GM18907 (cell line): ENCODE measurements at regions not wholly inside any gene's neighbourhood (a gene's known extent, or its start where the extent isn't known, plus 50 kb on each side); places are given as distances from the start of the nearest gene placed in this dataset.

Experiments used
- ATAC-seq: cut with Tn5 transposase; IDR thresholded peaks from one replicate; pipeline ENCODE4 v1.9.1; 2021; ENCODE audit warnings: mild to moderate bottlenecking, moderate library complexity; ENCODE audit not compliant: unreplicated experiment

DNA sequence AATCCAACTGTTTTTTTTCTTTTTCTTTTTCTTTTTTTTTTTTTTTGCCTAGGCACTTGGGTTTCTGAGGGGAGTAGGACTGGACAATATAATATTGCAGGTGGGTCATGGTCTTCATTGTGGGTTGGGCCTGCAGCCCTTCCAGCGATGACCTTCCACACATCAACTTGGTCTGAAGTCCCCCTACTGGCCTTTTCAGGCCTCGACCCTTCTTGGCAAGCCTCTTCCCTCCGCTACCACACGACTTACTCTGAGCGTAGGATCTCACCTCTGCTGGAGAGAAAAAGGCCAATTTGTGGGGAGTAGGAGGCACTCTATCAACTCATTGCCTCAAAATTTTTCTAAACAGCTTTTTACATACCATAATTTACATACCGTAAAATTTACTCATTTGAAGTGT, 51.1 kb upstream of the GRIK3 start:
- ATAC-seq: no peak

DNA sequence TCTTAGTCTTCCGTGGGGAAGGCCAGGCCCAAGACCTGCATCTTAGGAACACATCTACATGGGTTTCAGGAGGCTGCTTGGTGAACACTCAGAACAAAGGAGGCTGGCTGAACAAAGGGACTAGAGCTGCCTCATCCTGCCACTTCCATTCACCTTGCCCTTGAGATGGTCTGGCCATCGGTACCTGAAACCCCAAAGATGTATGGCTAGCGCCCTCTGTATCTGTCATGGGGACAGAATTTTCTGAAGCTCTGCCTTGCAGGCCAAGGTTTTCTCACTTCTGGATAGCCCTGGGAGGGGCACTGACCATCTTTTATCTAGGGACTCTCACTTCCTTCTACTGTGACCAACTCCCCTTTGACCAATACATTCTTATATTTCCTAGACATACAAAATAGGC, 55.4 kb upstream of the GRIK3 start:
- no peak for ATAC-seq

DNA sequence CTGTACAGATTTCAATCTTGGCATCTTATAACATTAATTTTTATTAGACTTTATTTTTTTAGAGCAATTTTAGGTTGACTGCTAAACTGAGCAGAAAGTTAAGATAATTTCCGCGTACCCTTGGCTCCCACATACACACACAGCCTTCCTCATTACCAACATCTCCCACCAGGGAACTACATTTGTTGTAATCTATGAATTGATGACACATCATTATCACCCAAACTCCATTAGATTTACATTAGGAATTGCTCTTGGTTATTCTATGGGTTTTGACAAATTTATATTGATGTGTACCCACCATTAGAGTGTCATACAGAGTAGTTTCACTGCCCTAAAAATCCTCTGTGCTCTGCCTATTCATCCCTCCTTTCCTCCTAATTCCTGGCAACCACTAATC, 56.4 kb upstream of the GRIK3 start:
- no peak for ATAC-seq

DNA sequence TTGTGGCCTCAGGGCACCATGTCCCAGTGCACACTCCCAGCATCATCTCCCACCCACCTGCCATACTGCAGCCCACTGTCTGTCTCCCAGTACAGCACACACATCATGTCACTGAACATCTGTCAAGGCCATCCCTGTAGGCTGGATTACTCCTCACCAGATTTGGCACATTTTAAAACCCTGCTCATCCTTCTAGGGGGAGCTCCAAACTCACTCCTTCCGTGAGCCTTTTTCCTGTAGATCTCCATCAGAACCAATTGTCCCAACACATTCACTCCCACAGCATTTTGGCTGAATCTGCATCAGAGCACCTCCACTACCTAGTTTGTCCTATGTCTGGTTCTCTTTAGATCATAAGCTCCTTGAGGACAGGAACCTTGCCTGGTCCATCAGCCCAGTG, 58.6 kb upstream of the GRIK3 start:
- ATAC-seq: no peak

DNA sequence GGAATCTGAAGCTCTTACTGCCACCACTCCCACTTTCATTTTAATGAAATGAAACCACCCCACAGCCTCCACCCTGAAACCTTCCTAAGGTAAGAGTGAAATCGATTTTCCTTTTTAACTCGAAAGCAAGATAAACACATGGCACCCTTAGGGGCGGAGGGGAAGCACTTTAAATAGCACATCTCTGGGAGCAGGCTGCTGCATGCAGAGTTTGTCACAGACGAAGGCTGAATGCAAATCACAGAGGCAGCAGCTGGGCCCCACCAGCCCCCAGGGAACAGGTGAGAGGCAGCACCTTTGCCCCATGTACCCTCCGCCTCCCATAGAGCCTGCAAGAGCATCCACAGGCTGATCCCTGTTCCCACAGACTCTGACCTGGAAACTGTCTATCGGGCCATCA, 60.0 kb upstream of the GRIK3 start:
- no peak for ATAC-seq

DNA sequence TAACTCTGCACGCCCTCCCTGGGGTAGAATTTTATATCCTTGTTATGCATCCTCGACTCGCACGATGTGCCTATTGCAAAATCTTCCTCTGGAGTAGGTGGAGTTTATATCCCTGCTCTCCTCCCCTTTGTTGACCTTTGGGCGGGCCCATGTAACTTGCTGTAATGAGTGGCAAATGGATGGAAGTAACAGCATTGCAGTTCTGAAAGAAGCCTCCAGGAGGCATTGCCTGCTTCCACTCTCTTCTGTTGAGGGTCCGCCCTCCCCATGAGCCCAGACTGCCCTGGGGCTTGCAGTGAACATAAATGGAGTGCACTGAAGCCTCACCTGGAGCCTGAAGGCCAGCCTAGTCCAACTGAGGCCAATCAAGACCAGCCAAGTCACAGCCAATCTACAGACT, 62.2 kb upstream of the GRIK3 start:
- ATAC-seq: no peak

DNA sequence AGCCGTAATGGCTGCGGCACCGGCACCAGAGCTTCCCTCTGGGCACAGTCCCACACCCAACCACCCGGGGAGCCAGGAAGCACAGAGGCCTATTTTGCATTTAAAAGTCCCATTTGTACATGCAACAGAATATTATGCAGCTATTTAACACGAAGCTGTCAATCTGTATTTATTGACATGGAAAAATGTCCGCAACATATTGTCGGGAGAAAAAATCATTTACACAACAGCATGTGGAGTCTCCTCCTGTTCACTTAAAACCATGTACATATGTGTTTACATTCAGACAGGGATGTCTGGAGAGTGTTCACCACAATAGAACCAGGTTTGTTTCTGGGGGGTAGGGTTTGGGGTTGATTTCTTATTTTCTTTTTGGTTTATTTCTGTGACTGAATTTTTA, 63.4 kb upstream of the GRIK3 start:
- no peak for ATAC-seq

DNA sequence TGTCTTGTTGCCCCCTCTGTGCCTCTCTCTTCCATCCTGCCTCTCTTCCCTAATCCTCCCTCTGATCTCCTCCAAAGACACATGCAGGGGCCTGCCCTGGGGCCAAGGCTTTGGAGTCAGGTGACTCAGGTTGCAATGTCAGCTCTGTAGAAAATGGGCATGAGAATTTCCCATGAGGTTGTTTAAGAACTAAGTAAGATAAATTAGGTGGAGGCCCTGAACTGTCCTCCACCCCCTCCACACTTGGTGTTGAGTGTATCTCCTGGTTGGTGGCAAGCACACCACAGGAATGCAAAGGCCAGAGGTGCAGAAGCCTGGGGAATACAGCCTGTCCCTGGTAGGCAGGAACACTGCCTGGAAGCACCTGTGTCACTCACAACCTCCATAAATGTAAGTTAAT, 63.9 kb upstream of the GRIK3 start:
- ATAC-seq: no peak

DNA sequence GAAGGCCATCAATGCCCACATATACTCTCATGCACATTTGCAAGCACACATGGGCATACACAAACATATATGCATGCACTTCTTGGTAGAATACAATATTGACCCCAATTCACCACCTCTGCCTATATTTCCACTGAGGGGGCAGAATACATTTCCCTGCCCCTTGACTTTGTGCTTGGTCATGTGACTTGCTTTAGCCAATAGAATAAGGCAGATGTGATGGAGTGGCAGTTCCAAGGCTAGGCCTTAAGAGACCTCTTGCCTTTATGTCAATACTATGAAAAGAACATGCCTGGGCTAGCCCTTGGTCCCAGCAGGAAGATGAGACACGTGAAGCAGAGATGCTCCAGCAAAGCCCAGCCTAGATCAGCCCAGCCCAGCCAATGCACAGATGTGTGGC, 66.0 kb upstream of the GRIK3 start:
- no peak for ATAC-seq

DNA sequence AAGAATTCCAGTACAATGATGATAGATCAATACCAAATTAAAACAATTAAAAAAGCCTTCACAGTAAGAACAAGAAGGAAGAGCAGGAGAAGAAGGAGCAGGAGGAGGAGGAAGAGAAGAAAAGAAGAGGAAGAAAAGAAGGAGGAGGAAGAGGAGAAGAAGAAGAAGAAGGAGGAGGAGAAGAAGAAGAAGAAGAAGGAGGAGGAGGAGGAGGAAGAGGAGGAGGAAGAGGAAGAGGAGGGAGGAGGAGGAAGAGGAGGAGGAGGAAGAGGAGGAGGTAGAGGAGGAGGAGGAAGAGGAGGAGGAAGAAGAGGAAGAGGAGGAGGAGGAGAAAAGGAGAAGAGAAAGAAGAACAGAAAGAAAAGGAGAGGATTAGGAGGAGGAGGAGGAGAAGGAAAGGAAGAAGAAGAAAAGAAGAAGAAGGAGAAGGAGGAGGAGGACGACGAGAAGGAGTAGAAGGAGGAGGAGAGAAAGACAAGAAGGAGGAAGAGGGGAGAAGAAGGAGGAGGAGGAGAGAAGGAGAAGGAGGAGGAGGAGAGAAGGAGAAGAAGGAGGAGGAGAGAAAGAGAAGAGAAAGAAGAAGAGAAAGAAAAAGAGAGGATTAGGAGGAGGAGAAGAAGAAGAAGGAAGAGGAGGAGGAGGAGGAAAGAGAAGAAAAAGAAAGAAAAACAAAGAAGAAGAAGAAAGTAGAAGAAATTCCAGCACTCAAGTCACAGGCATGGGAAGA, 68.5 kb upstream of the GRIK3 start:
- ATAC-seq: no peak

DNA sequence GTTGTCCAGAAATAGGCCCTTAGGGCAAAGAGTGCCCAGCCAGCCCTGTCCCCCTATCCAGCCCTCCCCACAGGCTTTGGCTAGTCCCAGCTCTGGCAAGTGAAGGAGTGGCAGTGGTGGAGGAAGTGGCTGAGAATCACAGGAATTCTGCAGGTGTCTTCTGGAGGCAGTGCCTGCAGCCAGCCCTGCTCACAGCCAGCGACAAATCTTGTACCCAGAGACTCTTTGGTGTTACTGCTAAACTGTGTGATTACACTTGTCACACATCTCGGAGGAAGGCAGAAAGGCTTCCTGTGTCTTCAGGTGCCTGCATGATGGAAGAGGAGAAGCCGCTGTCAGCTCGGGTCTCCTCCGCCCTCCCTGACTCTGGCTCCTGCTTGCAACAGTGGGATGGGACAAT, 71.6 kb upstream of the GRIK3 start:
- ATAC-seq: no peak

DNA sequence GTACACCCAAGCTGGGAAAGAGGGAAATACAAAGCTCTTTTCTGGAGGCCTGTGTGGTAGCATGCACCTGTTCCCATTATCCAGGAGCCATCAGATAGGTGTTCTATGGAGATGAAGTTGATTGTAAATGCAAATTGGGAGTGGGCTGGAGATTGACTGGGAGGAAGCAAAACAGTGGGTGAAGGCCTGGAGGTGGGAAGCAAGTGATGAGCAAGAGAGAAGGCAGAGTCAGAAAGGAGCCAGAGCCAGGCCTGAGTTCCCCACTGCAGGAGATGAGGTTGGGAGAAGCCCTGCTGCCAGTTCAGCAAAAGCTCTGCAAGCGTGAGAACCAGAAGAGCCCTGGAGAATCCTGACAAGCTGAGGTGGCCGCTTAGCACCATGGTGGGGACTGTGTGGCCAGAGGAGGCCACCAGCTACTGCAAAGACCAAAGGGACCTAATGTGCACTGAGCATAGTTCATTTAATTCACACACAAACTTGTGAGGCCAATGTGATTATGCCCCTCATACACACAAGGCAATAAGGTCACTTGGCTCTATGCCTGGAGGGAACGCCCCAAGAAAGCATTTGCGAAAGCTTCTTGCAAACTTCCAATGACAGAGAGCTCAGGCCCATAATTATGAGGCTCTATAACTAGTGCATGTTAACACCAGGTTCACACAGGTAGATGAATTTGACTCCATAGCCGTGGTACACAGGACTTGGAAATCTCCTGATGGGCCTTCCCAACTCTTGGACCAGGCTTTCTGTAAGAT, 73.0 kb upstream of the GRIK3 start:
- ATAC-seq: no peak

DNA sequence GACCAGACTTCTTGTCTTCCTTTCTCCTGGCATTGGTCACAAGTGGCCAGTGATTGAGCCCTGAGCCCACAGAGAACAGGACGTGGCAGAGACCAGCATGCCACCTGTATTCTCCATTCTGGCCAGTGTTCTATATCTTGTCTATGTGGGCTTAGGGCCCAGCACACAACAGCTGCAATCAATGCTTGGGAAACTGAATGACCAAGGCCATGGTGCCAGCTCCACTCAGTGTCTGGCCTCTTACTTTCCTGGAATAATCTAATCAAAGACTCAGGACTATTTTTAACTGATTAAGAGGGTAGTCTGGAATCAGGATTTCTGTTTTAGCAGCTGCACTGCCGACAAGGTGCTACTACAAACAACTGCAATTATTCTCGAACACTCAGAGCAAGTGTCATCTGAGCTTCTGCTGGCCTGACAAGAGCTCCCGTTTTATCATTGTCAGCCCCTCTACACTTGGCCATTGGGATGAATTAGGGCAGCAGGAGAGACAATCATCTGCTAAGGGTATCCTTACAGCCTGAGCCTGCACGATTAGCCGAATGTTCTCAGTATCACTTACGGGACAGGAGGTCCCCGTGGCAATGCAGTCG, 74.4 kb upstream of the GRIK3 start:
- no peak for ATAC-seq

DNA sequence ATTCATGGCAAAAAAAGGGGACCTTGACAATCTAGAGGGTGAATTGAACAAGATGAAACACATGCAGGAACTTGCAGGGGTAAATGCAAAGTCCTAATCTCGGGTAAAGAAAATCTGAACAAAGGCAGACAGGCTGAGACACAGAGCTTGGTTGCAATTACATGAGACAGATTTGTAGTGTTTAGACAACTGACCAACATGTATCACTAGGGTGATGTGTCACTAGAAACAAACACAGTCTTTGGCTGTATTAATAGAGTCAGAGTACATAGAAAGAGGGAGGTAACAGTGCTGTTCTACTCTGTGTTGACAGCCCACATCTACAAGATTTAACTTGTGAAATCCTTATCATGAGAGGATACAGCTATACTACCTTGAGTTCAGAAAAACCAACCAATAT, 78.1 kb upstream of the GRIK3 start:
- ATAC-seq: no peak

DNA sequence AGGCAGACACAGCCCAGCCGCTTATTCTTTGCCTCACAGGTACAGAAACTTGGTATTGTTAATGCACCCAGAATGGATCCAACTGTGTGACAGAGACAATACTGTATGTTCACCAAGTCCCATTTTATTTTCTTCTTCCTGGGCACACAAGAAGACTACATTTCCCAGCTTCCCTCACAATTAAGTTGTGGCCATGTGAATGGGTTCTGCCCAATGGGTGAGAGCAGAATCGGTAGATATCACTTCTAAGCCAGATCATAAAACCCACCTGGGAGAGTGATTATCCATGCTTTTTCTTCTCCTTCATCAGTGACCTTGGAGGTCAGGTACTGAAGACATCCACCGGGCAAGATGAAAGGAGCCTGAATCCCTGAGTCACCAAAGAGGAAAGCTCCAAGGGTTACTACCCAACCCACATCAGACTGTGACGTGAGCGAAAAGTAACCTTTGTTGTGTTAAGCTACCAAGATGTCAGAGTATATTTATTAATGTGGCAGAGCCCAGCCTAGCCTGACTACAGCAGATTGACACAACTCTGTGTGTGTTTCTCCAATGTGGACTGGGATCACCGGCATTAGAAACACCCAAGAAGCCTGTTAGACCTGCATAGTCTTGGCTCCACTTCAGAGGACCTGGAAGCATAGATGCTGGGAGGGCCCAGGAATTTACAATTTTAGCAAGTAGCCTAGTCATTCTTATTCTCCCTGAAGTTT, 79.1 kb upstream of the GRIK3 start:
- ATAC-seq: no peak

DNA sequence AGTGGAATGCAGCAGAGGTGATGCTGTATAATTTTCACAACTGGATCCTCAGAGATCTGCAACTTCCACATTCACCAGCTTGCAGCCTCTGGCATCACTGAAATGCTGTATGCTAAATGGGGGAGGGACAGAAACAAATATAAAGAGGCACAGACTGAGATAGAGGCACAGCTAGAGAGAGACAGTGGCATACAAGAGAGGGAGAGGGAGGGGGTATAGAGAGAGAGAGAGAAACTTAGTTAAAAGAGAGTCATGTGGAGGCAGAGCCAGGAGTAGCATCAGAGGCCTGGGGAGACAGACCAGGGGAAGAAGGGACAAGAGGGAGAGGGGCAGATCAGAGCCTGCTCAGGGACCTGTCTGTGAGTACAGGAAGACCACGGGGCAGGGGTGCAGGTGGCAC, 84.5 kb upstream of the GRIK3 start:
- ATAC-seq: no peak

DNA sequence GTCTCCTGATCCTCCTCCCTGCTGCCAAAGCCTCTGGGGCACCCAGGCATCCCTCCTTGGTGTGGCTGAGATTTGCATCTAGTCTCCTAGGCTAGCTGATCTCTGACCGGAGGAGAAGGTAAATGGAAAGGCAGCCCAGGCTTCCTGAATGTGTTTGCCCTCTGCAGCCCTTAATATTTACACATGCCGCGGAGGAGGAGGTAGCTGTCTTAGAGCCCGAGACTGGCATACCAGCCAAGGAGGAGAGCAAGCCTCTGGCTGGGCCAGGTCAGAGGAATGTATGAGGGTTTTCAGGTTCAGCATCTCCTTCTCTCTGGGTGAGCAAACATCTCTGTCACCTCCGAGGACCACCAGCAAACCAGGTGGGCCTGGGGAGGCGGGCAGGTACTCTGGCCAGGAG, 86.0 kb upstream of the GRIK3 start:
- no peak for ATAC-seq

DNA sequence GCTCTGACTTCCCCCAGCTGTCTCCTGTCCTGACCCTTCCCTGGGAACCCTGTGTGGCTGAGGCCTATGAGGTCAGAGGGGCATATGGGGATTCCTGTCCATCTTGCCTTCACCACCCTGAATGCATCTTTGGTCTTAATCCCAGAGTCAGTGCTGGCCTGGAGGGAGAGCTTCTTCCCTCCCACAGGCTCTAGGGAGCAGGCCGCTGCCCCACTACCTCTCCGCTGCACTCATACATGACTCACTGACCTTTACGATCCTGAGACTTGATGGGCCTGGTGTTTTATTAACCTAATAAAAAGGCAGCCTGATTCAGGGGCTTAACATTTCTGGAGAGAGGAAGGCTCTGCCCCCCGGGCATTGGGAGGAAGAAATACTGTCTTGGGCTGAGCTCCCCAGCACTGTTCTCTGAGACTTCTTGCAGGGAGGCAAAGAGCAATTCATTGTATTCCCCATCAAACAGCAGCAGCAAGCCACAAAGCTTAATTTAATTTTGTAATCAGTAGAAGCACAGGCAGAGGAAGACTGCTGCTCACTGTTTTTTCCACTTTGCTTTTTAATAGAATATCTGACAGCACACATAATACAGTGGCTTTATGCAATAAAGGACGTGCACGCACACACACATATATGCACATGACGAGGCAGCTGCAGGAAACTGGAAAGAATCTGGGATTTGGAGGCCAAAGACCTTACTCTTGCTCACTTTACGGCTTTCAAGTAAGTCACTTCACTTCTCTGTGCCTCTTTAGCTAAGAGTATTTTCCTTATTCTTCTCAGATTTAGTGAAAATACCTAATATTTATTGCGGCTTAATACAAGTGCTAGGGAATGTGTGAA, 89.2 kb upstream of the GRIK3 start:
- ATAC-seq: no peak

DNA sequence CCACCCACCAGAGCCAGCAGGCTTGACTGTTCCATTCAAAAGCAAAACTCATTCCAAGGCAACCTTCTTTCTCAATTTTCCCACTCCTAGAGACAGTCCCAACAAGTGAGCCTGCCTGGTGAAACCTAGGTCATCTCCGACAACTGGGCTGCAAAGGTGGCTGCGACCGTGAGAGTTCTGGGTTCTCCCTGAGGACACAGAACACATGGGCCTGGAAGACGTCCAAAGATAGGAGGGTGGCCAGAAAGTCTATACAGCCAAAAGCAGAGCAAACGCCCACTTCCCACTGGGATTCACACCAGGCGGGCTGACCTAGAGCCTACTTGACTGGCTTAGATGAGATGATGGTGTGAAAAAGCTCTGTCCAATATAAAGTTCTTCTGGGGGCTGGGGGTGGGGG, 90.2 kb upstream of the GRIK3 start:
- no peak for ATAC-seq

DNA sequence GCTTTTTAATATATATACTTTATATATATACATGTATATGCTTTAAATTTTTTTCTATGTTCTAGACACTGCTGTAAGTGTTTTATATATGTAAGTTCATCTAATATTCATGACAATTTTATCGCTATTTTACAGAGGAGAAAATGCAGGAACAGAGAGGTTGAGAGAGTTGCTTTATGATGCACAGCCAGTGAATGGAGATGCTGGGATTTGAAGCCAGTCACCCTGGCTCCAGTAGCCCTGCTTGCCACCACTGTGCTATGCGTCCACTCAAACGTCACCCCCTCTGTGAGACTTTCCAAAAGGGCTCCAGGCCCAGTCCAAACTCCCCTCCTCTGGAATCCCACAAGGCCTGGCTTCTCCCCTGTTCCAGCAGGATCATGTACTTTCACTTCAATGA, 91.0 kb upstream of the GRIK3 start:
- no peak for ATAC-seq

DNA sequence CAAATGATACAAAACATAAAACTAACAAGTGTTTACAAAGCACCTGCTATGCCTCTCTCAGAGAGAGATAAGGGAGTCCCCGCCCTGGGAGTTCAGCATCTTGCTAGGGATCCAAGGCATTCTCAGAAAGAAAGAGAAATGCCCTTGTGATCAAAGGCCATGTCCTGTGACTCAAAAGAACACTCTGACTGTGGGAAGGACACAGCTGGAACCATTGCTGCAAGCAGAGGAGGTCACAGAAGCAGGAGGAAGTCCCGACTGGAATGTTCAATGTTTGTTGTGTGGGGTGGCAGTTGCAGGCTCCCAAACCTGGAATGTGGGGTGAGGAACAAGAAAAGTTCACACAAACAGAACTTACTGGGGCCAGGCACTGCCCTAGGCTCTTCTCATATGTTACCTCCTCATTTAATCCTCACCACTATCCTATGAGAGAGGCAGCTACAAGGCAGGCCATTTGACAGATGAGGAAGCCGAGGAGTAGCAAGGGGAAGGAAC, 93.0 kb upstream of the GRIK3 start:
- no peak for ATAC-seq
